ENCODE measurements at regions not wholly inside any gene's neighbourhood (a gene's known extent, or its start where the extent isn't known, plus 50 kb on each side); places are given as distances from the start of the nearest gene placed in this dataset.

DNA sequence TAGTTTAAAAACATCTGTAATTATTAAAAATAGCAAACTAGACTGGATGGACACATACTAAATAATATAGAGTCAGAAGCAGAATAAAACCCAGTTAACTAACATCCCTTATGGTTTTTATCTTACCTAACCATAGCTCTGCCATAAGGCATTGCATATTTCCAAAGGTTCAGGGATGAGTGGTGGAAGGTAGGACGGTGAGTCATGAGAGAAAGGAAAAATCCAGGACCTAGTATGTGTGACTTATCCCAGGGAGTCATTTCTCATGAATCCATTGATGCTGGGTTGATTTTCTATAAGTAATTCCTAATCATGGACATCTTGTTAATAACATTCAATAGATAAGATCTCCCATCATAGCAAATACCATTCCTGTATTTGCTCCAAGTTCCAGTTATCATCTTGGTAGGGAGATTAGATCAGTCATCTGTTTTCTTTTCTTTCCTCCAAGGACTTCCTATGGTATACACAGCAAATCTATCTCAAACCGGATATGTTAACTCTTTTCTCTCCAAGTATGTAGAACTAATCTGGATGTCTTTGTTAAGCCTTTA is 490.7 kb upstream of the B3GALT2 start:
- no peak for TF ChIP-seq EZH2 (IDR thresholded peaks at IDR 0.05; ENCODE audit: borderline replicate concordance, low read depth, low read length, severe bottlenecking)
- TF ChIP-seq, protein P1, sequence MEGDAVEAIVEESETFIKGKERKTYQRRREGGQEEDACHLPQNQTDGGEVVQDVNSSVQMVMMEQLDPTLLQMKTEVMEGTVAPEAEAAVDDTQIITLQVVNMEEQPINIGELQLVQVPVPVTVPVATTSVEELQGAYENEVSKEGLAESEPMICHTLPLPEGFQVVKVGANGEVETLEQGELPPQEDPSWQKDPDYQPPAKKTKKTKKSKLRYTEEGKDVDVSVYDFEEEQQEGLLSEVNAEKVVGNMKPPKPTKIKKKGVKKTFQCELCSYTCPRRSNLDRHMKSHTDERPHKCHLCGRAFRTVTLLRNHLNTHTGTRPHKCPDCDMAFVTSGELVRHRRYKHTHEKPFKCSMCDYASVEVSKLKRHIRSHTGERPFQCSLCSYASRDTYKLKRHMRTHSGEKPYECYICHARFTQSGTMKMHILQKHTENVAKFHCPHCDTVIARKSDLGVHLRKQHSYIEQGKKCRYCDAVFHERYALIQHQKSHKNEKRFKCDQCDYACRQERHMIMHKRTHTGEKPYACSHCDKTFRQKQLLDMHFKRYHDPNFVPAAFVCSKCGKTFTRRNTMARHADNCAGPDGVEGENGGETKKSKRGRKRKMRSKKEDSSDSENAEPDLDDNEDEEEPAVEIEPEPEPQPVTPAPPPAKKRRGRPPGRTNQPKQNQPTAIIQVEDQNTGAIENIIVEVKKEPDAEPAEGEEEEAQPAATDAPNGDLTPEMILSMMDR (IDR thresholded peaks at IDR 0.05; ENCODE audit: borderline replicate concordance, extremely low read depth, low read length, poor library complexity, severe bottlenecking), result no peak
